ENCODE measurements at regions not wholly inside any gene's neighbourhood (a gene's known extent, or its start where the extent isn't known, plus 50 kb on each side); places are given as distances from the start of the nearest gene placed in this dataset.

- Histone ChIP-seq H3K27ac (ENCODE audit: low read depth, low read length) (no peak overlapping the region), H3K36me3 (ENCODE audit: control insufficient read depth, insufficient read depth, low read length) (no peaks in the 10 kb centered on the region), H3K9me3 (ENCODE audit: control insufficient read depth, insufficient read depth, low read length) (peaks cover 20% of the 10 kb centered on the region; the same call in 1 of the 2 replicates), H3K27me3 (ENCODE audit: control insufficient read depth, insufficient read depth, low read length) (no peaks in the 10 kb centered on the region), H3K4me3 (ENCODE audit: low read depth, low read length) (no peak overlapping the region), H3K4me1 (ENCODE audit: control insufficient read depth, insufficient read depth, low read length) (no peaks in the 10 kb centered on the region), H3K9ac (ENCODE audit: low read depth, low read length) (no peak overlapping the region)
Measured at GRCh38 chr4:1487761-1488160, 81.5 kb upstream of the NKX1-1 start.

GRCh38 chr4:1487106-1487505 lies 80.9 kb upstream of the NKX1-1 start:
- Histone ChIP-seq H3K9me3 (ENCODE audit: control insufficient read depth, insufficient read depth, low read length) (peaks cover 20% of the 10 kb centered on the region; the same call in 1 of the 2 replicates), H3K4me1 (ENCODE audit: control insufficient read depth, insufficient read depth, low read length) (no peaks in the 10 kb centered on the region), H3K27me3 (ENCODE audit: control insufficient read depth, insufficient read depth, low read length) (no peaks in the 10 kb centered on the region), H3K4me3 (ENCODE audit: low read depth, low read length) (no peak overlapping the region), H3K9ac (ENCODE audit: low read depth, low read length) (no peak overlapping the region), H3K27ac (ENCODE audit: low read depth, low read length) (no peak overlapping the region), H3K36me3 (ENCODE audit: control insufficient read depth, insufficient read depth, low read length) (no peaks in the 10 kb centered on the region)

GRCh38 chr4:1485280-1485679 lies 79.0 kb upstream of the NKX1-1 start:
- no peak overlapping the region for H3K27ac ChIP-seq (ENCODE audit: low read depth, low read length)
- no peak overlapping the region for H3K9ac ChIP-seq (ENCODE audit: low read depth, low read length)
- no peaks in the 10 kb centered on the region for H3K27me3 ChIP-seq (ENCODE audit: control insufficient read depth, insufficient read depth, low read length)
- H3K4me3 ChIP-seq (ENCODE audit: low read depth, low read length): no peak overlapping the region
- no peaks in the 10 kb centered on the region for H3K4me1 ChIP-seq (ENCODE audit: control insufficient read depth, insufficient read depth, low read length)
- peaks cover 20% of the 10 kb centered on the region; the same call in 1 of the 2 replicates for H3K9me3 ChIP-seq (ENCODE audit: control insufficient read depth, insufficient read depth, low read length)
- H3K36me3 ChIP-seq (ENCODE audit: control insufficient read depth, insufficient read depth, low read length): no peaks in the 10 kb centered on the region

DNA sequence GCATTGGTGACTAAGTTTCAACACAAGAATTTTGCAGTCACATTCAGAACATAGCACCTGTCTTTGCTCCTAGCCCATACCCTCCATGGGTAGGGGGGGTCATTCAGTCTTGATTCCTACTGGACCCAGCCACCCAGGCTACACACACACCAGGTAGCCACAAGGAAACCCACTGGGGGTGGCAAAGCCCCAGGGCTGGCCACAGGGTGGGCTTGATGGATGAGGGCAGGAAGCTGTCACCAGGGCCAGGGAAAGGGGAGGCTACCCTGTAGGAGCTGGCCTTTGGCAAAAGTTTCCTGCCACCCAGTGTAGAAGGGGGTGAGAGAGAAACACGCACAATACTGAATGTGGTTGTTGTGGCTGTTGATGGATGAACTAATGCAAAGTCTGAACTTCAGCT lies 74.5 kb upstream of the NKX1-1 start:
- H3K27me3 ChIP-seq (ENCODE audit: control insufficient read depth, insufficient read depth, low read length): no peaks in the 10 kb centered on the region
- no peaks in the 10 kb centered on the region for H3K36me3 ChIP-seq (ENCODE audit: control insufficient read depth, insufficient read depth, low read length)
- no peak overlapping the region for H3K9ac ChIP-seq (ENCODE audit: low read depth, low read length)
- H3K4me3 ChIP-seq (ENCODE audit: low read depth, low read length): no peak overlapping the region
- no peaks in the 10 kb centered on the region for H3K4me1 ChIP-seq (ENCODE audit: control insufficient read depth, insufficient read depth, low read length)
- H3K9me3 ChIP-seq (ENCODE audit: control insufficient read depth, insufficient read depth, low read length): peaks cover 19% of the 10 kb centered on the region; the same call in 1 of the 2 replicates
- H3K27ac ChIP-seq (ENCODE audit: low read depth, low read length): no peak overlapping the region

DNA sequence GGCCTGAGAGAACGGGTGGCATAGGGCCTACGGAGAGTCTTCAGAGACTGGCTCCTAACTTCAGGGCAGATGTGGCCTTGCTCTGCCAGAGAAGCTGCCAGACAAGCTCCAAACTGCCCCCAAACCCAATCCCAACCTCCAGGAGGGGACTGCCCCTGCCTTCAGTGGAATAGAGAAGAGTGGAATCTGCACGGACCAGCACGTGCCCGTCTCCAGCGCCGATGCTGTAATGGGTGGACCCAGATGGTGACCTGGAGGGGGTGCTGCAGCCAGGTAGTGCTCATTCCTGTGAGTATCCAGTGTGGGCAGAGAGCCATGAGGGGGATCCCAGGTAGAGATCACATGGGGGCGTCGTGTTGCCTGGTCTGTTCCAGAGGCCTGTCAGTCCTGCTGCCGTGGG lies 73.2 kb upstream of the NKX1-1 start:
- H3K9ac ChIP-seq (ENCODE audit: low read depth, low read length): no peak overlapping the region
- no peak overlapping the region for H3K4me3 ChIP-seq (ENCODE audit: low read depth, low read length)
- H3K9me3 ChIP-seq (ENCODE audit: control insufficient read depth, insufficient read depth, low read length): peaks cover 7% of the 10 kb centered on the region; the same call in 1 of the 2 replicates
- H3K4me1 ChIP-seq (ENCODE audit: control insufficient read depth, insufficient read depth, low read length): no peaks in the 10 kb centered on the region
- H3K27me3 ChIP-seq (ENCODE audit: control insufficient read depth, insufficient read depth, low read length): no peaks in the 10 kb centered on the region
- no peaks in the 10 kb centered on the region for H3K36me3 ChIP-seq (ENCODE audit: control insufficient read depth, insufficient read depth, low read length)
- no peak overlapping the region for H3K27ac ChIP-seq (ENCODE audit: low read depth, low read length)

GRCh38 chr4:1478766-1479355 lies 72.6 kb upstream of the NKX1-1 start:
- H3K4me1 ChIP-seq (ENCODE audit: control insufficient read depth, insufficient read depth, low read length): no peaks in the 10 kb centered on the region

DNA sequence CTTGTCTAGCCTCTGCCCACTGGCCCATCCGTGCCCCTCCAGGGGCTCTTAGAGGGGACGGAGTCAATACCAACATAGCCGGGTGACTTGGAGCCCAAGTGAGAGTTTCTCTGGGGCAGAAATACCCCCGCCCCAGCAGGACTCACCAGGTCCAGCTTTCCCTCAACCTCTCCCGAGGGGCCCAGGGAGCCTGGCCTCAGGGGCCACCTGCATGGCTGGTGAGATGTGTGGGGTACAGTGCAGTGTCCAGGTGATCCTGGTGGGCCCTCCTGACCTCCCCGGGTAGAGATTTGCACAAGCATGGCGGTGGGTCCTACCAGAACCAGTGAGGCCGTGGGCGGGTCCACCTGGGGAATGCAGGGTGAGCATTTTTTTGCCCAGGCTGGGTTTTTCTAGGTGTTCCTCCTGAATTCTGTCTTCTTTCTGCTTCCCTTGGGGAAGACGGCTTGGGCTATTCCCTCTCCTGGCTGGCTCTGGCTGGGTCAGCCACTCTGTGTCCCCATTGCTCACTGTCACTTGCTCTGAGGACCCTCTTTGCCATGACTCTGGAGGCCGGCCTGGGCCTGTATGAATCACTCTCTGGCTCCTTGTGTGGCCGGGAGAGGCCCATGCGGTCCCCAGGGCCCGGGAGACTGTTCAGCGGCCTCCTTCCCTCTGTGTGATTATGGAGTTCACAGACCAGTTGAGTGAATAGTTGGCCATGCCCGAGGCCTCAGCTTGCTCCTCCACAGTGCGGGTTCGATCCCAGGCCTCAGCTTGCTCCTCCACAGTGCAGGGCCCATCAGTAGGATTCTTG lies 71.0 kb upstream of the NKX1-1 start:
- no peak overlapping the region for H3K4me3 ChIP-seq (ENCODE audit: low read depth, low read length)
- H3K9me3 ChIP-seq (ENCODE audit: control insufficient read depth, insufficient read depth, low read length): no peaks in the 10 kb centered on the region
- no peak overlapping the region for H3K9ac ChIP-seq (ENCODE audit: low read depth, low read length)
- no peak overlapping the region for H3K27ac ChIP-seq (ENCODE audit: low read depth, low read length)
- H3K27me3 ChIP-seq (ENCODE audit: control insufficient read depth, insufficient read depth, low read length): peaks cover 5% of the 10 kb centered on the region
- H3K36me3 ChIP-seq (ENCODE audit: control insufficient read depth, insufficient read depth, low read length): no peaks in the 10 kb centered on the region
- H3K4me1 ChIP-seq (ENCODE audit: control insufficient read depth, insufficient read depth, low read length): no peaks in the 10 kb centered on the region

More at GRCh38 chr4:1478766-1479355, 72.6 kb upstream of the NKX1-1 start:
- peaks cover 5% of the 10 kb centered on the region; the same call in 1 of the 2 replicates for H3K9me3 ChIP-seq (ENCODE audit: control insufficient read depth, insufficient read depth, low read length)
- no peaks in the 10 kb centered on the region for H3K36me3 ChIP-seq (ENCODE audit: control insufficient read depth, insufficient read depth, low read length)
- H3K27me3 ChIP-seq (ENCODE audit: control insufficient read depth, insufficient read depth, low read length): no peaks in the 10 kb centered on the region
- no peak overlapping the region for H3K4me3 ChIP-seq (ENCODE audit: low read depth, low read length)
- H3K9ac ChIP-seq (ENCODE audit: low read depth, low read length): no peak overlapping the region
- H3K27ac ChIP-seq (ENCODE audit: low read depth, low read length): no peak overlapping the region

DNA sequence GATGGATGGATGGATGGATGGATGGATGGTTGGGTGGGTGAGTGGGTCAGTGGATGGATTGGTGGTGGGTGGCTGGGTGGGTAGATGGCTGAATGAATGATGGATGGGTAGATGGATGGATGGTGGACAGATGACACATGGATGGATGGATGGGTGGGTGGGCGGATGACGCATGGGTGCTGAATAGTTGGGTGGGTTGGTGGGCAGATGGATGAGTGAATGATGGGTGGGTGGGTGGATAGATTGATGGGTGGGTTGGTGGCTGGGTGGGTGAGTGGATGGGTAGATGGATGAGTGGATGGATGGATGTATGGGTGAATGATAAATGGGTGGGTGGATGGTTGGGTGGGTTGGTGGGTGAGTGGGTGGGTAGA lies 69.9 kb upstream of the NKX1-1 start:
- Histone ChIP-seq H3K9me3 (ENCODE audit: control insufficient read depth, insufficient read depth, low read length) (no peaks in the 10 kb centered on the region), H3K4me1 (ENCODE audit: control insufficient read depth, insufficient read depth, low read length) (no peaks in the 10 kb centered on the region), H3K9ac (ENCODE audit: low read depth, low read length) (no peak overlapping the region)

GRCh38 chr4:1475277-1476139 lies 69.3 kb upstream of the NKX1-1 start:
- Histone ChIP-seq H3K9me3 (ENCODE audit: control insufficient read depth, insufficient read depth, low read length) (no peaks in the 10 kb centered on the region), H3K4me3 (ENCODE audit: low read depth, low read length) (no peak overlapping the region), H3K36me3 (ENCODE audit: control insufficient read depth, insufficient read depth, low read length) (no peaks in the 10 kb centered on the region), H3K9ac (ENCODE audit: low read depth, low read length) (no peak overlapping the region), H3K4me1 (ENCODE audit: control insufficient read depth, insufficient read depth, low read length) (no peaks in the 10 kb centered on the region), H3K27ac (ENCODE audit: low read depth, low read length) (no peak overlapping the region), H3K27me3 (ENCODE audit: control insufficient read depth, insufficient read depth, low read length) (peaks cover 17% of the 10 kb centered on the region)

More for the DNA sequence above, 69.9 kb upstream of the NKX1-1 start:
- H3K36me3 ChIP-seq (ENCODE audit: control insufficient read depth, insufficient read depth, low read length): no peaks in the 10 kb centered on the region
- no peak overlapping the region for H3K27ac ChIP-seq (ENCODE audit: low read depth, low read length)
- no peak overlapping the region for H3K4me3 ChIP-seq (ENCODE audit: low read depth, low read length)
- peaks cover 14% of the 10 kb centered on the region for H3K27me3 ChIP-seq (ENCODE audit: control insufficient read depth, insufficient read depth, low read length)

- Histone ChIP-seq H3K9ac (ENCODE audit: low read depth, low read length) (no peak overlapping the region), H3K4me1 (ENCODE audit: control insufficient read depth, insufficient read depth, low read length) (no peaks in the 10 kb centered on the region)
Measured at GRCh38 chr4:1474126-1475090, 68.2 kb upstream of the NKX1-1 start.

More at GRCh38 chr4:1474126-1475090, 68.2 kb upstream of the NKX1-1 start:
- H3K27me3 ChIP-seq (ENCODE audit: control insufficient read depth, insufficient read depth, low read length): peaks cover 17% of the 10 kb centered on the region
- H3K9me3 ChIP-seq (ENCODE audit: control insufficient read depth, insufficient read depth, low read length): no peaks in the 10 kb centered on the region
- no peak overlapping the region for H3K27ac ChIP-seq (ENCODE audit: low read depth, low read length)
- no peaks in the 10 kb centered on the region for H3K36me3 ChIP-seq (ENCODE audit: control insufficient read depth, insufficient read depth, low read length)
- H3K4me3 ChIP-seq (ENCODE audit: low read depth, low read length): no peak overlapping the region
